ENCODE measurements at regions not wholly inside any gene's neighbourhood (a gene's known extent, or its start where the extent isn't known, plus 50 kb on each side); places are given as distances from the start of the nearest gene placed in this dataset.

- TF ChIP-seq CTCF (IDR thresholded peaks at IDR 0.05) (no peak), POLR2A (IDR thresholded peaks at IDR 0.05) (no peak), EP300 (IDR thresholded peaks at IDR 0.05) (no peak), POLR2AphosphoS5 (IDR thresholded peaks at IDR 0.05) (no peak)
Measured at GRCh38 chr6:23114812-23115504, 545.6 kb downstream of the HDGFL1 start.
